ENCODE measurements at regions not wholly inside any gene's neighbourhood (a gene's known extent, or its start where the extent isn't known, plus 50 kb on each side); places are given as distances from the start of the nearest gene placed in this dataset.

GRCh38 chr10:65112573-65112972, 1591.4 kb downstream of the REEP3 start:
- Histone ChIP-seq H3K4me3 (ENCODE audit: low read depth, low read length, poor library complexity, severe bottlenecking) (no peak overlapping the region), H3K4me1 (ENCODE audit: insufficient read depth, low read length, poor library complexity, severe bottlenecking) (no peaks in the 10 kb centered on the region), H3K27me3 (replicated peaks; ENCODE audit: insufficient read depth, low read depth, low read length, poor library complexity) (no peaks in the 10 kb centered on the region), H3K27ac (ENCODE audit: low read depth, low read length, poor library complexity, severe bottlenecking) (no peak overlapping the region), H3K36me3 (ENCODE audit: insufficient read depth, low read length, poor library complexity, severe bottlenecking) (no peaks in the 10 kb centered on the region), H3K9me3 (ENCODE audit: low read depth, low read length, poor library complexity, severe bottlenecking) (no peaks in the 10 kb centered on the region)
- ChIA-PET POLR2A (ENCODE audit: low non-redundant PET) (no interaction called here), CTCF (no interaction called here)
- intact Hi-C loops (cut with micrococcal nuclease; ENCODE audit: unreplicated experiment), result no loop called here
- no peak for DNase-seq (ENCODE audit: low spot score)
- BruUV-seq (replicated peaks), result no TSS peak
- no peak for TF ChIP-seq EZH2 (IDR thresholded peaks at IDR 0.05; ENCODE audit: borderline replicate concordance, low read depth, low read length, poor library complexity, severe bottlenecking)
- TF ChIP-seq, protein P1, sequence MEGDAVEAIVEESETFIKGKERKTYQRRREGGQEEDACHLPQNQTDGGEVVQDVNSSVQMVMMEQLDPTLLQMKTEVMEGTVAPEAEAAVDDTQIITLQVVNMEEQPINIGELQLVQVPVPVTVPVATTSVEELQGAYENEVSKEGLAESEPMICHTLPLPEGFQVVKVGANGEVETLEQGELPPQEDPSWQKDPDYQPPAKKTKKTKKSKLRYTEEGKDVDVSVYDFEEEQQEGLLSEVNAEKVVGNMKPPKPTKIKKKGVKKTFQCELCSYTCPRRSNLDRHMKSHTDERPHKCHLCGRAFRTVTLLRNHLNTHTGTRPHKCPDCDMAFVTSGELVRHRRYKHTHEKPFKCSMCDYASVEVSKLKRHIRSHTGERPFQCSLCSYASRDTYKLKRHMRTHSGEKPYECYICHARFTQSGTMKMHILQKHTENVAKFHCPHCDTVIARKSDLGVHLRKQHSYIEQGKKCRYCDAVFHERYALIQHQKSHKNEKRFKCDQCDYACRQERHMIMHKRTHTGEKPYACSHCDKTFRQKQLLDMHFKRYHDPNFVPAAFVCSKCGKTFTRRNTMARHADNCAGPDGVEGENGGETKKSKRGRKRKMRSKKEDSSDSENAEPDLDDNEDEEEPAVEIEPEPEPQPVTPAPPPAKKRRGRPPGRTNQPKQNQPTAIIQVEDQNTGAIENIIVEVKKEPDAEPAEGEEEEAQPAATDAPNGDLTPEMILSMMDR (conservative IDR thresholded peaks at IDR 0.05; ENCODE audit: low read depth, low read length), result no peak

GRCh38 chr10:65123120-65123519, 1601.9 kb downstream of the REEP3 start:
- H3K27me3 ChIP-seq (replicated peaks; ENCODE audit: insufficient read depth, low read depth, low read length, poor library complexity), result no peaks in the 10 kb centered on the region
- POLR2A ChIA-PET (ENCODE audit: low non-redundant PET), result no interaction called here
- CTCF ChIA-PET, result no interaction called here
- no peak overlapping the region for H3K4me3 ChIP-seq (ENCODE audit: low read depth, low read length, poor library complexity, severe bottlenecking)
- intact Hi-C loops (cut with micrococcal nuclease; ENCODE audit: unreplicated experiment), result no loop called here
- no peaks in the 10 kb centered on the region for H3K9me3 ChIP-seq (ENCODE audit: low read depth, low read length, poor library complexity, severe bottlenecking)
- TF ChIP-seq EZH2 (IDR thresholded peaks at IDR 0.05; ENCODE audit: borderline replicate concordance, low read depth, low read length, poor library complexity, severe bottlenecking), result no peak
- TF ChIP-seq, protein P1 (conservative IDR thresholded peaks at IDR 0.05; ENCODE audit: low read depth, low read length), result no peak
- no peaks in the 10 kb centered on the region for H3K4me1 ChIP-seq (ENCODE audit: insufficient read depth, low read length, poor library complexity, severe bottlenecking)
- DNase-seq (ENCODE audit: low spot score), result no peak
- BruUV-seq (replicated peaks), result no TSS peak
- no peaks in the 10 kb centered on the region for H3K36me3 ChIP-seq (ENCODE audit: insufficient read depth, low read length, poor library complexity, severe bottlenecking)
- no peak overlapping the region for H3K27ac ChIP-seq (ENCODE audit: low read depth, low read length, poor library complexity, severe bottlenecking)

GRCh38 chr10:65125212-65125611, 1604.0 kb downstream of the REEP3 start:
- intact Hi-C loops (cut with micrococcal nuclease; ENCODE audit: unreplicated experiment), result no loop called here
- no peak overlapping the region for H3K4me3 ChIP-seq (ENCODE audit: low read depth, low read length, poor library complexity, severe bottlenecking)
- H3K9me3 ChIP-seq (ENCODE audit: low read depth, low read length, poor library complexity, severe bottlenecking), result no peaks in the 10 kb centered on the region
- no peak for DNase-seq (ENCODE audit: low spot score)
- ChIA-PET CTCF (no interaction called here), POLR2A (ENCODE audit: low non-redundant PET) (no interaction called here)
- H3K27me3 ChIP-seq (replicated peaks; ENCODE audit: insufficient read depth, low read depth, low read length, poor library complexity), result no peaks in the 10 kb centered on the region
- no peaks in the 10 kb centered on the region for H3K4me1 ChIP-seq (ENCODE audit: insufficient read depth, low read length, poor library complexity, severe bottlenecking)
- TF ChIP-seq, protein P1 (conservative IDR thresholded peaks at IDR 0.05; ENCODE audit: low read depth, low read length), result no peak
- TF ChIP-seq EZH2 (IDR thresholded peaks at IDR 0.05; ENCODE audit: borderline replicate concordance, low read depth, low read length, poor library complexity, severe bottlenecking), result no peak
- no TSS peak for BruUV-seq (replicated peaks)
- H3K36me3 ChIP-seq (ENCODE audit: insufficient read depth, low read length, poor library complexity, severe bottlenecking), result no peaks in the 10 kb centered on the region
- no peak overlapping the region for H3K27ac ChIP-seq (ENCODE audit: low read depth, low read length, poor library complexity, severe bottlenecking)

Measured in A673 (cell line).